ENCODE measurements at regions not wholly inside any gene's neighbourhood (a gene's known extent, or its start where the extent isn't known, plus 50 kb on each side); places are given as distances from the start of the nearest gene placed in this dataset.

DNA sequence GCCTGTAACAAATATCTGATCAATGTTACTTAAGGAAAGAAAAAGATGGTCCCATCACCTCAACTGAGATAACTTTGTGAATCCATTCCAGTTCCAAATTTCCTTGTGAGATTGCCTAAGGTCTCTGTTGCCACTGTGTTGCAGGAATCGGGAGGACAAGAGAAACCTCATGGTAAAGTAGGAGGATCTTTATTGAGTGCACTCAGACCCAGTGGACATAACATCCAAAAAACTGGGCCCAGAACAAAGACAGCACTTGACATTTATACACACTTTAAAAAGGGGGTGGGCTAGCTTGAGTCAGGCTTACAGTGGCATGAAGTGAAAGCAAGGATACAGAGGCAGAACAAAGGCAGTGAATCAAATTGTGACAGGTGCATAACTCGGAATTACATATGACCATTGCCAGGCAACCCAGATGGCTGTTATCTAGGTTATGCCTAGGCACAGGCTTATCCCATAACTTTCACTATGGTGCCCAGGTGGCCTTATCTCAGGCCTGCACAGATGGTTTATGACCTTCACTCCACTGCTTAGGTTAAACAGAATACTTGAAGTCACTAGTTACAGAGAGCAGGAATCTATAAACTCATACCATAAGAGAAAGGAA is 459.4 kb upstream of the PCDH20 start:
- TF ChIP-seq RAD21 (IDR thresholded peaks at IDR 0.05; ENCODE audit: low read depth) (no peak), NFIC (IDR thresholded peaks at IDR 0.05) (no peak), TCF12 (IDR thresholded peaks at IDR 0.05; ENCODE audit: low read depth) (no peak), EGR1 (IDR thresholded peaks at IDR 0.05) (no peak), EP300 (IDR thresholded peaks at IDR 0.05; ENCODE audit: borderline replicate concordance) (no peak), YY1 (IDR thresholded peaks at IDR 0.05; ENCODE audit: low read depth) (no peak), CEBPB (IDR thresholded peaks at IDR 0.05) (no peak), ZBTB7A (IDR thresholded peaks at IDR 0.05; ENCODE audit: low read depth) (no peak), FOXM1 (IDR thresholded peaks at IDR 0.05; ENCODE audit: borderline replicate concordance, low read depth) (no peak), CREB1 (IDR thresholded peaks at IDR 0.05; ENCODE audit: low read depth) (no peak), TAF1 (IDR thresholded peaks at IDR 0.05; ENCODE audit: low read depth) (no peak), TEAD4 (IDR thresholded peaks at IDR 0.05) (no peak)
- TF ChIP-seq, protein P1, sequence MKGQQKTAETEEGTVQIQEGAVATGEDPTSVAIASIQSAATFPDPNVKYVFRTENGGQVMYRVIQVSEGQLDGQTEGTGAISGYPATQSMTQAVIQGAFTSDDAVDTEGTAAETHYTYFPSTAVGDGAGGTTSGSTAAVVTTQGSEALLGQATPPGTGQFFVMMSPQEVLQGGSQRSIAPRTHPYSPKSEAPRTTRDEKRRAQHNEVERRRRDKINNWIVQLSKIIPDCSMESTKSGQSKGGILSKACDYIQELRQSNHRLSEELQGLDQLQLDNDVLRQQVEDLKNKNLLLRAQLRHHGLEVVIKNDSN (IDR thresholded peaks at IDR 0.05), result no peak
- TF ChIP-seq, protein P2, sequence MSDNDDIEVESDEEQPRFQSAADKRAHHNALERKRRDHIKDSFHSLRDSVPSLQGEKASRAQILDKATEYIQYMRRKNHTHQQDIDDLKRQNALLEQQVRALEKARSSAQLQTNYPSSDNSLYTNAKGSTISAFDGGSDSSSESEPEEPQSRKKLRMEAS (IDR thresholded peaks at IDR 0.05), result no peak
- TF ChIP-seq, protein P3, sequence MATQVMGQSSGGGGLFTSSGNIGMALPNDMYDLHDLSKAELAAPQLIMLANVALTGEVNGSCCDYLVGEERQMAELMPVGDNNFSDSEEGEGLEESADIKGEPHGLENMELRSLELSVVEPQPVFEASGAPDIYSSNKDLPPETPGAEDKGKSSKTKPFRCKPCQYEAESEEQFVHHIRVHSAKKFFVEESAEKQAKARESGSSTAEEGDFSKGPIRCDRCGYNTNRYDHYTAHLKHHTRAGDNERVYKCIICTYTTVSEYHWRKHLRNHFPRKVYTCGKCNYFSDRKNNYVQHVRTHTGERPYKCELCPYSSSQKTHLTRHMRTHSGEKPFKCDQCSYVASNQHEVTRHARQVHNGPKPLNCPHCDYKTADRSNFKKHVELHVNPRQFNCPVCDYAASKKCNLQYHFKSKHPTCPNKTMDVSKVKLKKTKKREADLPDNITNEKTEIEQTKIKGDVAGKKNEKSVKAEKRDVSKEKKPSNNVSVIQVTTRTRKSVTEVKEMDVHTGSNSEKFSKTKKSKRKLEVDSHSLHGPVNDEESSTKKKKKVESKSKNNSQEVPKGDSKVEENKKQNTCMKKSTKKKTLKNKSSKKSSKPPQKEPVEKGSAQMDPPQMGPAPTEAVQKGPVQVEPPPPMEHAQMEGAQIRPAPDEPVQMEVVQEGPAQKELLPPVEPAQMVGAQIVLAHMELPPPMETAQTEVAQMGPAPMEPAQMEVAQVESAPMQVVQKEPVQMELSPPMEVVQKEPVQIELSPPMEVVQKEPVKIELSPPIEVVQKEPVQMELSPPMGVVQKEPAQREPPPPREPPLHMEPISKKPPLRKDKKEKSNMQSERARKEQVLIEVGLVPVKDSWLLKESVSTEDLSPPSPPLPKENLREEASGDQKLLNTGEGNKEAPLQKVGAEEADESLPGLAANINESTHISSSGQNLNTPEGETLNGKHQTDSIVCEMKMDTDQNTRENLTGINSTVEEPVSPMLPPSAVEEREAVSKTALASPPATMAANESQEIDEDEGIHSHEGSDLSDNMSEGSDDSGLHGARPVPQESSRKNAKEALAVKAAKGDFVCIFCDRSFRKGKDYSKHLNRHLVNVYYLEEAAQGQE (IDR thresholded peaks at IDR 0.05; ENCODE audit: low read depth), result no peak

DNA sequence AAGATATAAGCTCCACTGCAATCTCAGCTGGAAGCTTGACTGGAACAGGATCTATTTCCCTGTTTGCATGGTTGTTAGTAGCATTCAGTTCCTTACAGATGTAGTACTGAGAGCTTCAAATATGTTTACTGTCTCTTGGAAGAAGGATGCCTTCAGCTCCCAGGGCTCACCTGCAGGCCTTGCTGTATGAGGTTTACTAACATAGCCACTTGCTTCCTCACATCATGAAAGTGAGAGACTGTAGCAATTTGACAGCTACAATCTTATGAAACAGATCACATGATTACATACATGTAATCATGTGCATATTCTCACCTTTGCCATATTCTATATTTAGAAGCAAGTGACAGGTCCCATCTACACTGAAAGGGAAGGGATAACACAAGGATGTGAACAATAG is 458.1 kb upstream of the PCDH20 start:
- TF ChIP-seq RAD21 (IDR thresholded peaks at IDR 0.05; ENCODE audit: low read depth) (no peak), EGR1 (IDR thresholded peaks at IDR 0.05) (no peak), YY1 (IDR thresholded peaks at IDR 0.05; ENCODE audit: low read depth) (no peak), EP300 (IDR thresholded peaks at IDR 0.05; ENCODE audit: borderline replicate concordance) (no peak), NFIC (IDR thresholded peaks at IDR 0.05) (no peak), TEAD4 (IDR thresholded peaks at IDR 0.05) (no peak), TCF12 (IDR thresholded peaks at IDR 0.05; ENCODE audit: low read depth) (no peak), CREB1 (IDR thresholded peaks at IDR 0.05; ENCODE audit: low read depth) (no peak)
- TF ChIP-seq, protein P3 (IDR thresholded peaks at IDR 0.05; ENCODE audit: low read depth), result no peak
- TF ChIP-seq, protein P2 (IDR thresholded peaks at IDR 0.05), result no peak
- TF ChIP-seq, protein P1 (IDR thresholded peaks at IDR 0.05), result no peak

DNA sequence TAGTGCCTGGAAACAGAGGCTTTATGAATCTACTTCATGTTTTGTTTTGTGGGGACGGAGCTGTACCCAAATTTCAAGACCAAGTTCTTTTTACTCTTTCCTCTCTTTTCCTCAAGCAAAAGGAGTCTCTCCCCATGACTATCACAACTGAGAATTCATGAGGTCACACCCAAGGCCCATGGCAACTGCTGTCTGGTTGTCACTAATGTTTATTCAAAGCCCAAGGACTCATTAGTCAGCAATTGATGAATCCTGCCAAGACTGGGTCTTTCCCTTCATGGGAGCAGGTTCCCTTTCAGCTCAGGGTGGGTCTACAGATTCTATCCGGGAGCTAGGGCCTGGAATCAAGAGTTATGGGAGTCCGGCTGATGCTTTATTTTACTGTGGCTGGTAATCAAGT is 441.5 kb upstream of the PCDH20 start:
- TF ChIP-seq, protein P2 (IDR thresholded peaks at IDR 0.05), result no peak
- TF ChIP-seq, protein P3 (IDR thresholded peaks at IDR 0.05; ENCODE audit: low read depth), result no peak

DNA sequence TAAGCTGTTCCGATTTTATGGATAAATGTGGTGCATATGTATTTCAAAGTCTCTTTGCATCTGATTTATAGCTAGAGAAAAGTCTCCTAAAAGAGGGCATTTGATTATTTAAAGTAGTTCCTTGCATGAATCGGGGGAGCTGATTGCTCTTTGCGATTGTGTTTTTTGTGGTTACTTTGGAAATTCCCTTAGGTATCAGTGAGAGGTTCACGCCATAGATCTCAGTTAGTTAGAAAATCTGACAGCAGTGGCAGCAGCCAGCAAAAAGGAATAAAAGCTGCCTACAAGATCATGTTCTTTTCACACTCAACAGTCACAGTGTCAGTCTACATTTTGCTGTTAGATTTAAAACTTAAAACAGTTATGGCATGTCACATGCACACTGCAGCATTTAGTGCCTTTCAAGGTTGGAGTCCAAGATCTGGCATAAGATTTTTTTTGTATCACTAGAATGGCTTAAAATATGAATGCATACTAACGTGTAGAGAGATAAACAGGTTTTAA is 436.5 kb upstream of the PCDH20 start:
- no peak for TF ChIP-seq TCF12 (IDR thresholded peaks at IDR 0.05; ENCODE audit: low read depth)
- TF ChIP-seq YY1 (IDR thresholded peaks at IDR 0.05; ENCODE audit: low read depth), result no peak
- TF ChIP-seq FOXM1 (IDR thresholded peaks at IDR 0.05; ENCODE audit: borderline replicate concordance, low read depth), result no peak
- no peak for TF ChIP-seq TEAD4 (IDR thresholded peaks at IDR 0.05)
- TF ChIP-seq, protein P1 (IDR thresholded peaks at IDR 0.05), result no peak
- TF ChIP-seq EP300 (IDR thresholded peaks at IDR 0.05; ENCODE audit: borderline replicate concordance), result no peak
- no peak for TF ChIP-seq CREB1 (IDR thresholded peaks at IDR 0.05; ENCODE audit: low read depth)
- no peak for TF ChIP-seq CEBPB (IDR thresholded peaks at IDR 0.05)
- no peak for TF ChIP-seq RAD21 (IDR thresholded peaks at IDR 0.05; ENCODE audit: low read depth)
- TF ChIP-seq TAF1 (IDR thresholded peaks at IDR 0.05; ENCODE audit: low read depth), result no peak
- no peak for TF ChIP-seq EGR1 (IDR thresholded peaks at IDR 0.05)
- no peak for TF ChIP-seq ZBTB7A (IDR thresholded peaks at IDR 0.05; ENCODE audit: low read depth)
- TF ChIP-seq, protein P2 (IDR thresholded peaks at IDR 0.05), result no peak
- TF ChIP-seq NFIC (IDR thresholded peaks at IDR 0.05), result no peak
- TF ChIP-seq, protein P3 (IDR thresholded peaks at IDR 0.05; ENCODE audit: low read depth), result no peak
